ENCODE measurements at regions not wholly inside any gene's neighbourhood (a gene's known extent, or its start where the extent isn't known, plus 50 kb on each side); places are given as distances from the start of the nearest gene placed in this dataset.
"Not testable (repeated sequence)": the region's sequence is repeated elsewhere in the genome, so short reads cannot be mapped to it uniquely, and the experiment has no call there.

DNA sequence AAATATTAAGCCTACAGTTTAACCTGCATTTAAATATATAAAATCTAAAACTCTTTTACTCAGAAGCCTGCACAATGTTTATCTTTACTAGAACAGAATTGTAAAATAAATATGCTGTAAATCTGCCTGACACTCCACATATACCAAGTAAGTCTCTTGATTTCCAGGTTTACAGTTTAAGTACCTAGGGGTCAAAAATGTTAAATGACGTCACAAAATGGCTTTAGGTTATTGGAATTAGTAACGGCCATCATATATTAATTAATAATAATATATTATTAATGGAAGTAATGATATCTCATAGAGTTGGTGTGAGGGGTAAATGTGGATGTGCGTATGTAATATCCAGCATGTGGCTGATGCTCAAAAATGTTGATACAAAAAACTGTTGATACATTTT is 114.8 kb upstream of the ANO5 start:
- no peak for DNase-seq

DNA sequence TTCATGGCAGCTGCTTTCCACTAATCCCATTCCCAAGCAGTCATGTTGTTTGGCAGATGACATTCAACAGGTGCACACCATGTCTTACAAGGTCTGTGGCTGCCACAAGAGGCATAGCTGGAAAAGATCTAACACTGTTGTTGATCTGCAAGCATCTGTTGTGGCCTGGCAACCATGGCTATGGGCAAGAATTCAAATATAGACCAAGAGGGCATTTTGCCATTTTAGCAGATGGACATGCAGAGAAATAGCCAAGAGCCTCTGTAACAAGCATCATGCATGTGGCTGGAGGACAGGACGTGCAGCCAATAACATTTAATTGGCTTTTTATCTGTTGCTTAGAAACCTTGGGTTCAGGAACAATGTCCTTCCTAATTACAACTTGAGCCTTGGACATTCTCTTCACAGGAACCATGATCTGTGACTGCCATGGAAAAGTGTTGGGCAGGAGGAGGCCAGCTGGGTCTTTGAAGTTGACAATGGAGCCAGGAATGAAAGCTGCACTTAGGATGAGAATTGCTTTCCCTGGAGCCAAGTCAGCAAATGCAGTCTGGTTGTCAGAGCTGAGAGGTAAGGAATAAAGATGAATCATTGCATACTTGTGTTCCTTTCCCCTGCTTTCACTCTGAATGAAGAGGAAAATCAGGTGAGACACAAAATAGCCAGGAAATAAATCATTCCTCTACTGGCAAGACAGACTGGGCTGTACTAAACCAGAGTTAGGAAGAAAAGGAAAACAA is 113.6 kb upstream of the ANO5 start:
- no peak for DNase-seq

DNA sequence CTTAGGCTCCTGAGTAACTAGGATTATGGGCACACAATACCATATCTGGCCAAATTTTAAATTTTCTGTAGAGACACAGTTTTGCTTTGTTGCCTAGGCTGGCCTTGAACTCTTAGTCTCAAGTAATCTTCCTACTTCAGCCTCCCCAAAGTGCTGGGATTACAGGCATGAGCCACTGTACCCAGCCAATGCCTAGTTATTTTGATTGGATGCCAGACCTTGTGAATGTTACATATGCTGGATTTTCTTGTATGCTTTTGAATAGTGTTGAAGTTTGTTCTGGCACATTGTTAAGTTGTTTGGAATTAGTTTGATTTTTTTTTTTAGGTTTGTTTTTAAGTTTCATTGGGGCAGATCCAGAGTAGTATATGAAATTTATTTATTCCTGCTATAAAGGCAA is 110.7 kb upstream of the ANO5 start:
- DNase-seq = no peak

DNA sequence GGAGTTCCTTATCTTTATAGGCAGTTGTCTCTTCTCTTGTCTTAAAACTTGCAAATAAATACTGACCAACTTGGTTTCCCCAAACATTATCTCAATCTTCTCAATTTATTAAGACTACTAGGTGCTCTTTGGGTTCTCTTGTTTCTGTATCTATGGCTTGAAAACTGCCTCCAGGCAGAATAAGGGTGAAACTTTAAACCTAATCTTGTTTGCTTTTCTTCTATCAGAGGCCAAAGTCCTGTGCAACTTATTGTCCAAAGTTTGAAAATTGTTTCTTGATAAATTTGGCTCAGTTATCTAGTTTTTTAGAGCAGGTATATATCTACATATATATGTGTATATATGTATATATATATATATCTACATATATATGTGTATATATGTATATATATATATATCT is 110.1 kb upstream of the ANO5 start:
- no peak for DNase-seq

DNA sequence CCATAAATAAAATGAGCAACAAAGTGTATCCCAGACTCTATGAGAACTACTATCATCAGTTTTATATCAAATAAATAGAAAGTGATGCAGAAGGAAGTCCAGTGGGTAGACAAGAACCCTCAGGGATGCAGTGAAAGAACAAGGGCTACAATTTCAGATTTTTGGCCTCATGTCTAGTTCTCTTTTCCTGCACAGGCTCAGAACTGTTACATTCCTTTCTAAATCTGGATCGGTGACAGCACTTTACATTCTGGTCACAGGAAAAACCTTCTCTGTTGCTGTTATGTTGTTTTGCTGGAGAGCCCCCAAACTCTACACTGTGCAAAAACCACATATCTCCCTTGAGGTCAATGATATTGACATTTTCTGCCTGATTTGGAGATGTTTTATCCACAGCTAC is 108.8 kb upstream of the ANO5 start:
- no peak for DNase-seq

DNA sequence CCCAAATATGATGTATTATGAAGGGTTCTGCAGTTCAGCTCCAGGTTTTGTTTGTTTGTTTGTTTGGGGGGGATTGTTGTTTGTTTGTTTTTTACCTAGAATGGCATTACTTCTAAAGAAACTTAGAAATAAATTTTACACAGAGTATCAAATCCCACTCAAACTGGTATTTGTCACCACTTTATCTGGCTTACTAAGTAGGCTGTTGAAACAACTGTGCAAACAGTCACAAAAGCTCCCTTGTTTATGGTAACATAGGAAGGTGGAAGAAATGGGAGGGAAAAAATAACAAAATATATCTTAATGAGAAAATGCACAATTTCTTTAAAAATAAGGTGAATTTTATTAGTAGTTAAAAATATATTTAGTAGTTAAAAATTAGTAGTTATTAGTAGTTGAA is 108.3 kb upstream of the ANO5 start:
- DNase-seq = no peak

DNA sequence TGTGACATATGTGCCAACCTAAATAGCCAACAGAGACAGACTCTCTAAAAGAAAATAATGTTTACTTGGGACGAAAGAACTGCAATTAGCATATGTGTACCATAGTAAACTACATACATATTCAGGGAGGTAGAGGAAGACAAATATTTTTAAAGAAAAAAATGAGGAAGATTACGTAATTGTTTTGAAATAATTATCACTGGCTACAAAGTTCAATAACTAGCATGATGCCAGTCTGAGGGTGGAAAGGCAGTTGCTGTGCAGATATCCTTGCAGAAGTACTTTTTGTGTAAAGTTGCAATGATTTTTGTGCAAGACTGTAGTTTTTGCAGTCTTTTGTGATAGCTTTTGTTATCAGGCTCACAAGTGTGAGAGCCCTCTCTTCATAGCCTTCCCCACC is 103.3 kb upstream of the ANO5 start:
- no peak for DNase-seq

DNA sequence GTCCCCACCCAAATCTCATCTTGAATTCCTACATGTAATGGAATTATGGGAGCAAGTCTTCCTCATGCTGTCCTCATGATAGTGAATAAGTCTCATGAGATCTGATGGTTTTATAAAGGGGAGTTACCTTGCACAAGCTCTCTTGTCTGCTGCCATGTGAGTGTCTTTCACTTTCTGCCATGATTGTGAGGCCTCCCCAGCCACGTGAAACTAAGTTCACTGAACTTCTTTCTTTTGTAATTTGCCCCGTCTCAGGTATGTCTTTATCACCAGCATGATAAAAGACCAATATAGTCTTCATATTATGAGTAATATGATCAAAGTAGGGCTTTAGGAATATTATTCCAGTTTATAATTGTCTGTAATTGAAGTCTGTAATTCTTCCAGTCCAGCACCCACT is 86.3 kb upstream of the ANO5 start:
- no peak for DNase-seq

DNA sequence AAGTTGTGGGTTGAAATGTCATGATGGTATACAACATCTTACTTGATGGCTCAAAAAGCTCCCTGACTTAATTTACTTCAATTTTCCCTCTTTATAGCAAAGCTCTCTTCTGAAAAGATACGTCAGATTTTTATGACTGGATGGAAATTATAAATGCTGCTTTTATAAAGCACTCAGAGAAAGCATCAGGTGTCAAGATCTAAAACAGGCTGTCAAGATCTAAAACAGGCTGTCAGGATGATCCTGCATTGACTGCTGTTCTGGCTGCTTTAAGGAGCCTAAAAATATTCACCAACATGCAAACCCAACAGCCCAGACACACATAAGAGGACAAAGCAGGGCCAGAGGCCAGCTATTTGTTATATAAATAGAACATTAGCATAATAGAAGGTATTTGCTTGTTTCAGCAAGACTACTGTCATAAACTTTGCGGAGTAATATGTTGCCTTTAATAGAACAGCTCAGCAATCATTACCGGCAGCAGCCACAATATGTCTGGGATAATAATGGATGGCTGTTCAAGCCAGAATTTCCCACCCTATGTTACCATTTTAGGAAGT is 77.3 kb upstream of the ANO5 start:
- DNase-seq = no peak

DNA sequence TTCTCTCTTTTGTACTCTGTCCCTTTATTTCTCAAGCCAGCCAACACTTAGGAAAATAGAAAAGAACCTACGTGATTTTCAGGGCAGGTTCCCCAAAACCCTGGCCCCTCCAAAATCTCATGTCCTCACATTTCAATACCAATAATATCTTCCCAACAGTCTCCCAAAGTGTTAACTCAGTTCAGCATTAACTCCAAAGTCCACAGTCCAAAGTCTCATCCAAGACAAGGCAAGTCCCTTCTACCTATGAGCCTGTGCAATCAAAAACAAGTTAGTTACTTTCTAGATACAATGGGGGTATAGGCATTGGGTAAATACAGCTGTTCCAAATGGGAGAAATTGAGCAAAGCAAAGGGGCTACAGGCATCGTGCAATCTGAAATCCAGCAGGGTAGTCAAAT is 64.9 kb upstream of the ANO5 start:
- not testable (repeated sequence) for DNase-seq

DNA sequence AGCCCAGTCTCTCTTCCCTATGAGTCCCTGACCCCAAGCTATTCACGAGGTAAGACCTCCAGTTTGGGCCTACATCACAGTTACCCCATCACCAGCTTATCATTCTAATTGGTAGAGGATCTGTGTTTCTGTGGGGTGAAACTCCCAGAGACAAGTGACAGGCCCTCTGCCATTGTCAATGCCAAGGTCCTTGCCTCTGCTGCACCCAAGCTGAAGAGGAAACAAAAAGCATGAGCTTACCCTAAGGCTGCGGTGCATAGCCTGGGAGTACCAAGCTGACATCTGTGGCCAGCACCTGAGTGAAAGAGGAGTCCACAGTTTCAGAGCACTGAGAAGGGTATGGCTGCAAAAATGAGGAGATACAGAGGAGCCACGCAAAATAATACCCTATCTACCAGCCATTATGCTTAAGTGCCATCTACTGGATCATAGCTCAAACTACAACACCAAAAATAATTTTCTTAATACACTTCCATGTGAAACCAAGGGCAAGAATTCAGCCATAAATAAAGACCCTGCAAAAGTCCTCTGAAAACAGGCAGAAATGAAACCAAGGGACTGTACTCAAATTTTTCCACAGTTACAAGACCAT is 62.3 kb upstream of the ANO5 start:
- DNase-seq = no peak

DNA sequence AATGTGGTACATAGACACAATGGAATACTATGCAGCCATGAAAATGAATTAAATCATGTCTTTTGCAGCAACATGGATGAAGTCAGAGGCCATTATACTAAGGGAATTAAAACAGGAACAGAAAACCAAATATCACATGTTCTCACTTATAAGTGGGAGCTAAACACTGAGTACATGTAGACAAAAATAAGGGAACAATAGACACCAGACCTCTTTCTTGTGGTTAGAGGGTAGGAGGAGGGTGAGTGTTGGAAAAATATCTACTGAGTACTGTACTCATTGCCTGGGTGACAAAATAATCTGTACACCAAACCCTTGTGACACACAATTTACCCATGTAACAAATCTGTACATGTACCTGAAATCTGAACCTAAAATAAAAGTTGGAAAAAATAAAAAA is 59.1 kb upstream of the ANO5 start:
- no peak for DNase-seq

DNA sequence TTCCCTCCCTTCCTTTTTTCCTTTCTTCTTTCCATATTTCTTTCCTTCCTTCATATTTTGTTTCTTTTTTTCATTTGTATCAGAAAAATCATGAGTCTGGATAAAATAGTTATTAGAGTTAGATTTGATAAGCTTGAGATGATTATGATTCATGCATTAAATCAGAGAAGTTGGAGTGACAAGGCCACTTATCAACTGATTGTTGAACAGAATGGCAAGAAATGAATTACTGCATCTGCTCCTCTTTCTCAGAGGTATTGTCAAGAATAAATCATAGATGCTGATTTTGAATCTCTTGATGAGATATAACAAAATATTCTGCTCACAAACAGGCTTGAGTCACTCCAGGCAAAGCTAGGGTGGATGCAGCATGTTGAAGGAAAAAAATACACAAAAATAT is 54.6 kb upstream of the ANO5 start:
- no peak for DNase-seq
